GM21367 (cell line): ENCODE measurements at regions not wholly inside any gene's neighbourhood (a gene's known extent, or its start where the extent isn't known, plus 50 kb on each side); places are given as distances from the start of the nearest gene placed in this dataset.

Source experiments
- ATAC-seq: cut with Tn5 transposase; IDR thresholded peaks from one replicate; pipeline ENCODE4 v1.9.1; 2021; ENCODE audit not compliant: unreplicated experiment

GRCh38 chr10:62623223-62623622 lies 181.3 kb upstream of the ADO start:
- ATAC-seq: no peak

DNA sequence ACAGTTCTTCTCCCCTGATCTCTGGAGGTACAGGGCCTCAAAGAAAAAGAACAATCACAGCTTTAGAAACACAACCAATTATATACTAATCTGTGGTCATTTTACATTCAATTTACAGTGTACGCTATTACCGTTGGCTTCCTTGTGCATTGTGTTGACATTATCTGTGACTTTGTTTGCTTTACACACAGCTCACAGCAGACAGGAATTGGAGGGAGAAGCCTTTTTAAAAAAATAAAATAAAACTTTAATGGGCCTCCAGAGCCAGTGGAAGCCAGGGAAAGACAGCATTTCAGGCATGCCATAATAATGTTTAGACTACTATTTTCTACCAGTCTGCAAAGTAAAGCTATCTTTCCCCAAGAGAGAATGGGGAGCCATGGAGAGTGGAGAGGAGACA lies 179.0 kb upstream of the ADO start:
- no peak for ATAC-seq

DNA sequence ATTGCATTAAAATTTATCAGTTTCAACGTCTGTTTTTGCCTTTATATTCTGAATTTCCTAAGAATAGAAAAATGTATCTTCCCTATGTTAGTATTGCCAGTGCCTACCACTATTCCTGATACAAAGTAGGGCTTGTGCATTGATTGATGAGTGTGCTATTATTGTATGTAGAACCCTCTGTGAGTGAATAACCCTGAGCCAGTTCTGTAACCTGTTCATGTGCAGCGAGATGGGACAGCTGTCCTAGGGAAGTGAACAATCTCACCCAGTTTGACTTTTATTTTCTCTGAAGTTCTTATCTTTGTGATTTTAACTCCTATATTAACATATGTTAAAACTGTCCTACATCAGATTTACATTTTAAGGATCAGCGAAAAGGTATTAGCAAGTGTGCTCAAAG lies 178.4 kb upstream of the ADO start:
- no peak for ATAC-seq

DNA sequence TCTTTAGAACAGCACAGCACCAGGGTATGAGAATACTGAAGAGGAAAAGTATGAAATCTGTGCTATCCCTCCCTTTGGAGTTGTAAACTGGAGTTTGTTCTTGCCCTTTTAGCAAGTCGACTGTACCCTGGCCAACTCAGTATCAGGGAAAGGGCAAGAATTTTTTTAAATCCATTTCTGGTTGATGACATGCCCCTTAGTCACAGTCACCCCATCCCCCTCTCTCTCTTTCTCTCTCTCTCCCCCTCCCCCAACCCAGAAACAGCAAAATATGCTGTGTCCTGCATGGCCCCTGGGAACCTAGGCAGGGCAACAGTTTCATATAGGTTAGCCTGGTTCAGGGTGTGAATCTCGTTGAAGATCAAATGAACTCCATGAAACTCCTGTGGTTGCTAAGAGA lies 177.7 kb upstream of the ADO start:
- ATAC-seq: no peak

- ATAC-seq: no peak
These were observed 176.5 kb upstream of the ADO start for GRCh38 chr10:62627983-62628382.

DNA sequence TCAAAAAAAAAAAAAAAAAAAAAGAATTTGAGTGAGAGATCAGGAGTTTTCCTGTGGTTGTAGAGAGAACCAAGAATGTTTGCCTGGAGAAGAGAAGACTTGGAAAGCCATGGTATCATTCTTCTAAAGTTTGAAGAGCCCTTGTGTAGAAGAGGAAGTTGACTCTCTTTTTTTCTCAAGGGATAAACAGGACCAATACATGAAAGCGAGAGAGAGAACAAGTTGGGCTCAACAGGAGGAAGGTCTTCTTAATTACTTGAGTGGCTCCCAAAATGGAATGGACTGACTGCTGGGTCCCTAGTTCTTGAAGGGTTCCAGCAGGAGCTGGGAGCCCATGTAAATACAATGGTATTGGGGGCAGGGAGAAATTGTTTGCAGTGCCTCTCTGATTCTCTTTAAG lies 173.3 kb upstream of the ADO start:
- no peak for ATAC-seq

DNA sequence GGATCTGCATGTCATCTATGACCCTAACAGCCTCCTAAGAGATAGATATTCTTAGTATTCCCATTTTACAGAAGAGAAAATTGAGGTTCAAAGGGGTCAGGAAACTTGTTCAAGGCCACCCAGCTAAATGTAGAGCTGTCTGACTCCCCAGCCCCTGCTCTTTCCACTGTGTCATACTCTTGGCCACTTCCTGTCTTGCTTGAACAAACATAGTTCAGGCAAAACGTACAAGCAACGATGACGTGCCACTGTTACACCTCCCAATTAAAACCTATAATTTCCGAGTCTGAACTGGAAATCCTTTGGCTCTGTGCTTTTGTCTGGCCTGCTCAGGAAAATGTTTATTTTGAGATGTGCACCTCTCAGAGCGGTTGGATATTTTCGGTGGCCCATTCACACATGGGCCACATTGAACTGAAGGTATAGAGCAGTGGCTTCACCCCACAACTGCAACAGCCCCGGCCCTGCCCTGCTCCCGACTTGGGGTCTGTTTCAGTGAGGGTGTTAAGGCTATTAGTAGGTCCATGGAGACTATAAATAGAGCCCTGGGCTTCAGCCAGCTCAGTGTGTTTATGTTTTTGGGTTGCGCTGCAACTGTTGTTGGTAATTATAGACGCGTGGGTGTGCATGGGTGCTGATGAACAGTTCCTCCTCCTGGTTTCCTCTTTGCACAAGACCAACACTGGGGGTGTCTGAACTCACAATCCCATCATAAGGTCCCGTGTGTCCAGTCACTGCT lies 172.3 kb upstream of the ADO start:
- peak; percentile 71 for ATAC-seq

DNA sequence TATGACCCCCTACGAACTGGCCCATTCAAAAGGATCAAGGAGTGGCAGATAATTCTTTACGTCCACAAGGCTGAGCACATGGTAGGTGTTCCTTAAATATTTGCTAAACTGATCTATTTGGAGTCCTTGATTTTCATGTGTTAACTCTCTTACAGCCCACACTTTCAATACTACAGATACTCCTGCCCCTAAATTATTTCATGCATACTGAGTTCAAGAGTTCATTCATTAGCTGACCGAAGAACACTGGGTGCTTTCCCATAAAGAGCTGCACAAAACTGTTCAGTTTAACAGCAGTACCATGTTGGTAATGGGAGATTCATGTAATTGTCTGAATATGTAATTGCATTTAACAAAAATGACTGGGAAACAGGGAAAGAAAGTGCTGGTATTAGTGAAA lies 170.5 kb upstream of the ADO start:
- no peak for ATAC-seq

DNA sequence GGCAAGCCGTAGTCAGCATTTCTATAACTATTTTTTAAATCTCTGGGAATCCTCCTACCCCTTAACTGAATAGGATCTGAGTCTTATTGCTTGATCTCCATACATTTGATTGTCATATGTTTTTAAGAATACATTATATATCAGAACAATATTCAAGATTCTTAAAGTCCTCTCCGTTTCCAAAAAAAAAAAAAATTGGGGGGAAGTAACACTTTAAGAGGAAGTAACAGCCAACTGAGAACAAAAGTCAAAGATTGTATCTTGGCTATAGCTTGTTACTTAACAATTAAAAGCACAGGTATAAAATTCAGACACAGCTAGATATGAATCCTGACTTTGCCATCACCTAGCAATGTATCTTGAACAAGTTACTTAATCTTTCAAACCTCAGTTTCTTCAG lies 169.9 kb upstream of the ADO start:
- no peak for ATAC-seq

DNA sequence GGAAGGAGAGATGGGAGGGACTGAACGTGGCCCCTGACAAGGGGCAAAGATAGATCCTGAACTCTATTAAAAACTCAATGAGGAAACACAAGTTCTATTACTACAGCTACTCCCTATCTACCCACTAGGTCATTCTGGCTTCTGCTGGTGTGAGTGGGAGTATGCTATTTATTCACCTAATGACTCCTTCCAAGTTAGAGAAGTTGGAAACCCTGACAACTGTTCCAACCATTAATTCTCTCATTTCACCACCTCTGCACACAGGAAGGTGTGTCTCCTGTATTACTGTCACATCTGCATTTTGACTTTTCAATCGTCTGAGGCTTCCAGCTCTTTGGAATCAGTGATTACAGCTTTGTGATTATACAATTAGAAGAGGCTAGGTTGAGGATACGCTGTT lies 169.4 kb upstream of the ADO start:
- no peak for ATAC-seq

- no peak for ATAC-seq
These were observed 167.7 kb upstream of the ADO start for GRCh38 chr10:62636825-62637248.

DNA sequence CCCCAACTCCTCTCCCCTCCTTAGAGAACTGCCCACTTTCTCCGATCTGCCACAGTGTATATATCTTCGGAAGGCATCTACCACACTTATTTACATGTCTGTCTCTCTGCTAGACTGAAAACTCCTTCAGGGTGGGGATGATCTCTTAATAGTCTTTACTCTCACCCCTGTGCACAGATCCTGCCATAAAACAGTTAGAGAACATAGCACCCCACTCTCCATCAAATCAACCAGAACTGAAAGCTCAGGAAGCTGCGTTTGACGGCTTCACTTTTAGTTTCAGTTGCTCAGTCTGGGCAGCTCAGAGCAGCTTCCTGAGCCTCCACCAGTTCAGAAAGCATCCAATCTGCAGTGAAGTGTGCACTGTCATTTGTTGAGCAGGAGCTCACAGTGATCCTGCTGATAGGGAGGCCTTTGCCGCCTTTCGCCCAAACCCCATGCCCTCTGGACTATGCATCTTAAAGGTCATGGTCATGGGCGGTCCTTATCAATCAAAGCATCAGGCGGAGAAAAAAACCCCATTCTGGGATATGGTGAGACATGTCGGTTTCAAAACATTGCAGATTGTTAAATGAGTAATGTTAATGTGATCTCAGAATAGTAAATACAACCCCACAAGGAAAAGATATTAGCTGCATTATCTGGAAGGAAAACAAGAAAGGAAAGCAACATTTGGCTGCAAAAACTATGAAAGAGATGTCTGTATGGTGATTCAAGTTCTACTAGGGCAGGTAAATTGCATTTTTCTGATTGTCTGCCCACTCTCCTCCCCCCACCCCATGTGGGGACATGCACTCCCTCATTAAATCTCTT lies 167.1 kb upstream of the ADO start:
- peak; percentile 51 for ATAC-seq

- peak; percentile 33 for ATAC-seq
These were observed 166.4 kb upstream of the ADO start for GRCh38 chr10:62638062-62638477.

- ATAC-seq: no peak
These were observed 165.4 kb upstream of the ADO start for GRCh38 chr10:62639144-62639543.

DNA sequence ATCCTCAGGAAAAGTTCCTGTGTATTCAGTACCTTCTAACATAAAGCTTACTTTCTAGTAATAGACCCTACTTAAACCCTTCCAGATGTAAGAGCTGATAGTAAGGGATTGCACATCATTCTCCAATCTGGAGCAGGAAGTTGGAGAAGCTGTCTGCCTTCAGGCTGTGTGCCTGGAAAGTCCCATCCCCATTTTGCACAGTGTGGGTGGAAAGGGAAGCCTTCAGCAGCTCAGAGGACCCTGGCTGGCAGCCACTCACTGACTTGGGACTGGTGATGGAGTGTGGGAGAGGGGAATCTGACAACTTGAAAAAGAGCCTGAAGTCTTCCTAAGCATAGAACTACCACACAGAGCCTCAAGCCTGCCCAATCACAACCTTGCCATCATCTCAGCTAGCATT lies 164.1 kb upstream of the ADO start:
- no peak for ATAC-seq

DNA sequence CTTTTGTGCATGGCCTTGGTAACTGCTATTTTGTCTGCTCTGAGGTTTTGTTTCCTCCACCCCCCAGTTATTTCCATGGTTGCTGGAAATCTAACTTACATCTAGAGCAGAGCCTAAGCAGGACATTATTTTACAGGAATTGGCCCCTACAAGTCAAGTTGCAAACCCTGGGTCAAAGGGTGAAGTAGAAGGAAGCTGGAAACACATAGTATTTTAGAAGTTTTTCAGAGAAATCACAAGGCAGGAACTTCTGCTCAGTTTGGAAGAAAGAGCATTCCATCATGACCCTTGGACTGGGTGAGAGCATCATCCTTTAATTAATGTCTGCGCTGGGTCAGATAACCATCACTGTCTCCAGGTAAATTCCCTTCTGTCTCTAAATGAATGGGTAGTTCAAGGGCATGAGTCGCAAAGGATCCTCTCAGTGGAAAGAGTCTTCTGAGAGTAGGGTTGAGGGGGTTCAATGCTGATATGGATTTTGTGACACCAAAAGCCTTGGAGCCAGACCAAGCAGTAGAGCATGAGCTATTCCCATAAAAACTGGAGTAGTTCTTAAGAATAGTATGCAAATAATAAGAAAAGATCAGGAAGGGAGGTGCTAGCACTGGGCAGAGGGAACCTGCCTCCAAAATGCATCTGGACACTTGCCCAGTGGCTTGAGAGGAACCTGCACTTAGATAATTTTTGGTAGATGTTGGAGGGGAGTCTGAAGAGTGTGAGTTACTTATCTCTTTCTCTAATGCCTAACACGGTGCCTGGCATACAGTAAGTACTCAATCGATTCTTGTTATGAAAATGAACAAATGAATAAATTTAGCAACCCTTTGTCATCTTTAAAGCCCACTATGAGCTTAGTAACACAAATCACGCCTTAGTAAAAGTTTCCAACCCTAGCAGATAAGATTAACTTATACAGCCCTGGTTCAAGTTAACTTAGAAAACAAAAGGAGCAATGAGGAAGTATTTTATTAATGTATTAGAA lies 160.6 kb upstream of the ADO start:
- no peak for ATAC-seq

- no peak for ATAC-seq
These were observed 157.0 kb upstream of the ADO start for GRCh38 chr10:62647375-62648092.

GRCh38 chr10:62648921-62649320 lies 155.6 kb upstream of the ADO start:
- ATAC-seq: no peak

DNA sequence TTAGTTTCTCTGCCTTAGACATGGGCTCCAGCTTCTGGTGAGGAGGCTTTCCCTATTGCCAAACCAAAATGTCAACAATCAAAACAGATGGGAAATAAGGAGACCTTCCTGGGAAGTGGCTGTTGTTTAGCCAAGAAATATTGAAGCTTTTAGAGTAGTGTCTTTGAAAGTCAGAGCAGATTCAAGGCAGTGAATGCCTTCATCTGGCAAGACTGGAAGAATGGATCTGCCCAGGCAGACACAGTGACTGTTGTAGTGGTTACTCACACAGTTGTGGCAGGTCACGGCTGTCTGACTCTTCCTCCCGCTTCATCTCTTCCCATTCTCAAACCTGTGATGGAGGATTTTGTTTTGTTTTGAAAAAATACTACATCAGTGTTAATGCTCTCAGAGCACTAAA lies 154.1 kb upstream of the ADO start:
- no peak for ATAC-seq

GRCh38 chr10:62651341-62651740 lies 153.2 kb upstream of the ADO start:
- ATAC-seq: no peak

DNA sequence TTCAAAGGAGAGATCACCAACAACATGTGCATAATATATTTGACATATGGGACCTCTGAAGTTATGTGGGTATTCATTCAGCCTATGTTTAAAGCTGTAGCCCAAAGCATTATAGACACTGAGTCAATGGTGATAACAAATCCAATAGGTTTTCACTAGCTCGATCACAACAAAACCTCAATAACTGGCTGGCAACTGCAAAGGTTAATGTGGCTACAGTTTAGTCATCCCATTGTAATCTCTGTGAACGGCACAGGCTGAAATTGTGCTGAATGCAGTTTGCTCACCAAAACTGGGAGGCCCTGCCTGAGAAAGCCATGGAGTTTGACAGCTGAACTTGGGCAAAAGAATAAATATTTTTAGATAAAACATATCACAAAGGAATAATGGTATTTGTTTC lies 152.4 kb upstream of the ADO start:
- no peak for ATAC-seq
